AG09309 (cell line): ENCODE measurements at regions not wholly inside any gene's neighbourhood (a gene's known extent, or its start where the extent isn't known, plus 50 kb on each side); places are given as distances from the start of the nearest gene placed in this dataset.
"Not testable (repeated sequence)": the region's sequence is repeated elsewhere in the genome, so short reads cannot be mapped to it uniquely, and the experiment has no call there.

Source experiments
- DNase-seq: peaks from one replicate; pipeline ENCODE4 v3.0.0-alpha.2; 2010; ENCODE audit warnings: low read depth
- H3K4me3 ChIP-seq: 2 replicates; pipeline ENCODE4 v1.5.1; 2011; ENCODE audit warnings: mild to moderate bottlenecking, low read depth, low read length, moderate library complexity; ENCODE audit not compliant: control insufficient read depth
- TF ChIP-seq, protein P1 (sequence below): IDR thresholded peaks from 2 replicates; pipeline ENCODE4 v1.5.1; 2011; ENCODE audit warnings: mild to moderate bottlenecking, low read depth, low read length, inconsistent platforms; ENCODE audit not compliant: insufficient read depth, control insufficient read depth; ENCODE audit errors: missing control alignments

GRCh38 chr2:225761396-225761795 lies 361.9 kb downstream of the NYAP2 start:
- no peak for DNase-seq
- TF ChIP-seq, protein P1, sequence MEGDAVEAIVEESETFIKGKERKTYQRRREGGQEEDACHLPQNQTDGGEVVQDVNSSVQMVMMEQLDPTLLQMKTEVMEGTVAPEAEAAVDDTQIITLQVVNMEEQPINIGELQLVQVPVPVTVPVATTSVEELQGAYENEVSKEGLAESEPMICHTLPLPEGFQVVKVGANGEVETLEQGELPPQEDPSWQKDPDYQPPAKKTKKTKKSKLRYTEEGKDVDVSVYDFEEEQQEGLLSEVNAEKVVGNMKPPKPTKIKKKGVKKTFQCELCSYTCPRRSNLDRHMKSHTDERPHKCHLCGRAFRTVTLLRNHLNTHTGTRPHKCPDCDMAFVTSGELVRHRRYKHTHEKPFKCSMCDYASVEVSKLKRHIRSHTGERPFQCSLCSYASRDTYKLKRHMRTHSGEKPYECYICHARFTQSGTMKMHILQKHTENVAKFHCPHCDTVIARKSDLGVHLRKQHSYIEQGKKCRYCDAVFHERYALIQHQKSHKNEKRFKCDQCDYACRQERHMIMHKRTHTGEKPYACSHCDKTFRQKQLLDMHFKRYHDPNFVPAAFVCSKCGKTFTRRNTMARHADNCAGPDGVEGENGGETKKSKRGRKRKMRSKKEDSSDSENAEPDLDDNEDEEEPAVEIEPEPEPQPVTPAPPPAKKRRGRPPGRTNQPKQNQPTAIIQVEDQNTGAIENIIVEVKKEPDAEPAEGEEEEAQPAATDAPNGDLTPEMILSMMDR: no peak
- H3K4me3 ChIP-seq: no peak overlapping the region

GRCh38 chr2:225757248-225757647 lies 357.7 kb downstream of the NYAP2 start:
- no peak for DNase-seq
- TF ChIP-seq, protein P1: no peak
- no peak overlapping the region for H3K4me3 ChIP-seq

DNA sequence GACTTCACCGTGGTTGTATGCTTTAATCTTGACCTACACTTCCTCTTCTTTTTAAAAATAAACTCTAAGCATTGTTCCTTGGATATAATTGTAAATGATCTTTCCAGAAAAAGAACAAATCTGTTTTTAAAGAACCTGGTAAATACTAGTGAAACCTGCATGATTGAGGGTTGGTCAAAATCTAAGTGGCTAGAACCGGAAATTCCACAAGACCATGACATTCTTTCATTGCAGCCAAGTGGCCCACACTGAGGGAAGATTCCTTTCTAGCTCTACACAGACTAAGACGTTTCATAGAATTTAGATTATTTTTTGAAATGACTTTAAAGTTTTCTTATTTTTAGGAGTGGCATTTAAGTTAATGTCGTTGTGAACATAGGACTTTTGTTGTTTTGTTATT lies 356.7 kb downstream of the NYAP2 start:
- DNase-seq: no peak
- TF ChIP-seq, protein P1: no peak
- no peak overlapping the region for H3K4me3 ChIP-seq

GRCh38 chr2:225748609-225749008 lies 349.1 kb downstream of the NYAP2 start:
- DNase-seq: no peak
- H3K4me3 ChIP-seq: no peak overlapping the region
- TF ChIP-seq, protein P1: no peak

GRCh38 chr2:225743996-225744395 lies 344.5 kb downstream of the NYAP2 start:
- DNase-seq, H3K4me3 ChIP-seq: not testable (repeated sequence)

DNA sequence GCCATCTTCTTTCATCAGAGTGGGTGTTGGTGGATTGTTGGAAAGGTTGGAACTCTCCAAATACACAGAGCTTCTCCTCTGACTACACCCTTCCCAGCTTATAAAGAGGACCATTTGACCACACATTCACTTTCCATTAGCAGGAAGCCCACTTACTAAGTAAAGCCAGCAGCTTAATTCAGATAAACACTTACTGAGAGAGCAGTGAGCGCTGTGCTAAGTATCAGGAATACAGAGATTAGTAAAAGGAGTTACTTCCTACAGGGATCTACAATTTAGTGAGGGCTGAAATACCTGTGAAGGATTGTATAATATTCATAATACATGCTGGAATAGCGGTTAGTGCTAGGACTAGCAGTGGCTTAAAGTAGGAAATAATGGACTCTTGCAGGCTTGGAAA lies 343.0 kb downstream of the NYAP2 start:
- H3K4me3 ChIP-seq: no peak overlapping the region
- TF ChIP-seq, protein P1: no peak
- no peak for DNase-seq

GRCh38 chr2:225740086-225740485 lies 340.6 kb downstream of the NYAP2 start:
- TF ChIP-seq, protein P1: no peak
- no peak overlapping the region for H3K4me3 ChIP-seq
- no peak for DNase-seq
